ENCODE measurements at regions not wholly inside any gene's neighbourhood (a gene's known extent, or its start where the extent isn't known, plus 50 kb on each side); places are given as distances from the start of the nearest gene placed in this dataset.
A peak's percentile ranks its signal among the peaks of the same experiment; 100 is the strongest.

GRCh38 chr7:142355328-142355727 lies 97.5 kb upstream of the PRSS58 start:
- no peak for DNase-seq

- no peak for DNase-seq
These were observed 95.5 kb upstream of the PRSS58 start for GRCh38 chr7:142353147-142354060.

GRCh38 chr7:142352543-142352942 lies 94.7 kb upstream of the PRSS58 start:
- no peak for DNase-seq

GRCh38 chr7:142351145-142351544 lies 93.3 kb upstream of the PRSS58 start:
- DNase-seq = no peak

- DNase-seq = no peak
These were observed 92.0 kb upstream of the PRSS58 start for GRCh38 chr7:142349670-142350405.

GRCh38 chr7:142348921-142349405 lies 91.1 kb upstream of the PRSS58 start:
- no peak for DNase-seq

GRCh38 chr7:142348100-142348499 lies 90.2 kb upstream of the PRSS58 start:
- no peak for DNase-seq

- no peak for DNase-seq
These were observed 89.2 kb upstream of the PRSS58 start for GRCh38 chr7:142347091-142347490.

- DNase-seq = no peak
These were observed 88.0 kb upstream of the PRSS58 start for GRCh38 chr7:142345811-142346210.

GRCh38 chr7:142338633-142339501 lies 81.0 kb upstream of the PRSS58 start:
- DNase-seq = peak; percentile 29

GRCh38 chr7:142337054-142338001 lies 79.5 kb upstream of the PRSS58 start:
- no peak for DNase-seq

GRCh38 chr7:142334806-142335205 lies 76.9 kb upstream of the PRSS58 start:
- DNase-seq = no peak

- DNase-seq = no peak
These were observed 76.4 kb upstream of the PRSS58 start for GRCh38 chr7:142334236-142334635.

- no peak for DNase-seq
These were observed 74.6 kb upstream of the PRSS58 start for GRCh38 chr7:142332421-142332820.

- no peak for DNase-seq
These were observed 74.1 kb upstream of the PRSS58 start for GRCh38 chr7:142331941-142332340.

GRCh38 chr7:142329062-142329790 lies 71.4 kb upstream of the PRSS58 start:
- DNase-seq = peak; percentile 25

- no peak for DNase-seq
These were observed 70.7 kb upstream of the PRSS58 start for GRCh38 chr7:142328551-142328950.

GRCh38 chr7:142327628-142328405 lies 70.0 kb upstream of the PRSS58 start:
- DNase-seq = peak; percentile 88

GRCh38 chr7:142323706-142324105 lies 65.8 kb upstream of the PRSS58 start:
- DNase-seq = peak; percentile 52

GRCh38 chr7:142321391-142321790 lies 63.5 kb upstream of the PRSS58 start:
- no peak for DNase-seq

Measured in retina (tissue), 1 donor.